ENCODE measurements at regions not wholly inside any gene's neighbourhood (a gene's known extent, or its start where the extent isn't known, plus 50 kb on each side); places are given as distances from the start of the nearest gene placed in this dataset.

DNA sequence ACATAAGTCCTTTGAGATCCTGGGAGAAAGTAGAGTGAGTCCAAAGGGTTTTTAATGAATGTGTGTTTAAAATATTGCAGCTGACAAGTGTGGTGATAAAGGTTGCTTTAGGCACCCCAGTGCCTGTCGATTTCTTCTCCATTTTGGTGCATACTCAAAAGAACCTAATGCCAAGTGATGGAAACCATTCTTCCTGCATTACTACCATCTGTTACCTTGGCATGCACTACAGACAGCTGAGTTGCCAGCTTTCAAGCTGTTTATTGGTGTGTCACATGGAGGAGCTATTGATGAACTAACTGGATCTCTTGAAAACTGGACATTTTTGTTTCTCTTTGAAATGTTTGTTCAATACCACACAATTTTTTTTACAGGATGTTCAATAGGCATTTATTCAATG is 350.0 kb downstream of the AKAIN1 start:
- DNase-seq: no peak

DNA sequence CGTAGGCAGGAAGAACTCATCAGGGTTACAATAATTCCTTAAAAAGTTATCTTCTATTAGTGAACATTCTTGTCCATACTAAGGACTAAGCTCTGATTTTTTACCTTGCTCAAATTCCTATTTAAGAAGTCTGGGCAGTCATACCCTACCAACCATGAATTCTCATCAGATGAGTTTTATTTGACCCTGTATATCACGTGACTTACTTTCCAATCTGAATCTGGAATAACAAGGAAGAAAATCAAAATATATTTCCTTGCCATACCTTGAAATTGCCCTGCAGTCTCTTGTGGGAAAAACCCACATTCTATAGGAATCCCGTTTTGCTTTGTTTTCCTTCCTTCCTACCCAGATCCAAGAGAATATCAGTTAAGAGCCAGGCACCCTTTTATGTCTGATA is 352.7 kb downstream of the AKAIN1 start:
- DNase-seq: no peak

DNA sequence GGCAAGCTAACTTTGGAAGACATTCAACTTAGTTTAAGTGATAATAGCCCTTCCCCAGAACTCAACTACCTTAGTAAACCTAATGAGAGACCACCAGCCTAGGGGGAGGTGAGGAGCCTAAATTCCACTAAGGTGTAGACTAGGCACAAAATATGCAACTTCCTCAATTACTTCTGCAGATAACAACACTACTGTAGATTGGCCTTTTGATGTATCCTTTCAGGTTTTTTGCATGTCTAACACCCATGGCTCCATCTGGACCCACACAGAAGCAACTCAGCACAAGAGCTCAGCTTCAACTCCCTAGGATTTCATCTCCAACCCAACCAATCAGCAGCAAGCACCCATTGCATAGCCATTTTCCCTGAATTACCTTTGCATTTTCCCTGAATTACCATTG is 353.3 kb downstream of the AKAIN1 start:
- no peak for DNase-seq

DNA sequence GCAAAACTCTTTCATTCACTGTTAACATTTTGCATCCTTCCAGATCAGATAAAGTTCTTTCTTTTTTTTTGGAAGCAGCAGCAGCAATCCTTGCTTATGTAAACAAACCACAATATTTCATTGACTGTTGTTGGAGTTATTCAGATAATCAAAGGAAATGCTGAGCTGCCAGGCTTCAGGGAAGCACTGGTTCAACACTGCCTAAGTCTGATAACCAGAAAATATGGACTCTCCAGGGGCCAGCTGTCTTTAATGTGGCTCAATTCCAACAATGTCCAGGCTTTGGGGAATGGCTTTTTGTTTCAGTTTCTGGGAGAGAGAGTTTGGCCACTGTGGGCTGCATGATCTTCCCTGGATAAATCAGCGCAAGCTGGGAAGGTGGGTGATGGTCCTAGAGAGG is 354.3 kb downstream of the AKAIN1 start:
- DNase-seq: no peak

DNA sequence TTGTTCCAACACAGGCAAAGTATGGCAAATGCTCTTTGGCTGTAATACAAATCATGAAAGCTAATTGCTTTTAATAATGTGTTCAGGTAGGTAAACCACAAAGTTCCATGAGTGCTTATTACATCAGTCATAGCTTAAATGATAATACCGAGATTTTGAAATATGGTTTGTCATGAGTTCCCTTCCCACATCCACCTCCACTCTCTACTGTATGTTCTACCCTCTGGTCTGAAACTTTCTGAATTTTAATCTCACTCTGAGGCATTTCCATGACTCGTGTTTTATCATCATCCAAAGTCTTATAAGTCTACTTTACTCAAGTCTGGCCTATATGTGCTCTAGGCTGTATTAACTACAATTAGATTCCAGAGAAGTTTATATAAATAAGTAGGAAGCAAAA is 354.8 kb downstream of the AKAIN1 start:
- no peak for DNase-seq

DNA sequence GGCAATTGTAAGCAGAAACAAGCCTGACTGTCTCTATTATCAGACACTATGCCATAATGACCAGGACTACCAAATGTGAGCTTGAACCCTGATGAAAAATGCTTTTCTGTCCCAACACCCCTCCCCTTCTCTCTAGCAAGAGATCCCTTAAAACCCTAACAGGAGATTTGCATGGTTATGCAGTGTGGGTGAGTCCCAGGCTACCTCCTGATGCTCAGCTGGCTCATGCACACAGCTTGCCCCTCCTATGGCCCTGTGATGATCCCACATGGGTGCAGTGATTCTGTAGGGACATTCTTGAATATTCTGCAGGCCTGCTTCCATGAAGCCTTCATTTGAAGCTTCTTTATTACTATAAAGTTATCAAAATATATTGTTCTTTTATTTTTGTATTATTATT is 357.4 kb downstream of the AKAIN1 start:
- no peak for DNase-seq

DNA sequence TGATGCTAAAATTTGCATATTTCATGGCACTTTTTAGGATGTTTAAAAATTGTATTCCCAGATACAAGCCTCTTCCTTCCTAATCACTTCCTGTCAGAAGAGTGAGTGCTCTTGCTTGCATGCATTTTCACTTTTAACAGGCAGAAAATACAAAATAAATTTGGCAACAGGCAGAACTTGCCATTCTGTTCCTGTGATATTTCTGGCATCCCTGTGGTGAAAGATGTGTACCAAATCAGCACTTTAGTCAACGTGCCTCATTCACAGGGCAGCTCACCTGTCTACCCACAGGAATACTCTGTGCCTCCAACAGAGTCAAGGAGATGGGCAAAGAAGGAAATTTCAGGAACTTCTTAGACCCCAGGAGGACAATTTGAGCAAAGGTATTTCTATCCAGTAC is 360.9 kb downstream of the AKAIN1 start:
- DNase-seq: no peak

DNA sequence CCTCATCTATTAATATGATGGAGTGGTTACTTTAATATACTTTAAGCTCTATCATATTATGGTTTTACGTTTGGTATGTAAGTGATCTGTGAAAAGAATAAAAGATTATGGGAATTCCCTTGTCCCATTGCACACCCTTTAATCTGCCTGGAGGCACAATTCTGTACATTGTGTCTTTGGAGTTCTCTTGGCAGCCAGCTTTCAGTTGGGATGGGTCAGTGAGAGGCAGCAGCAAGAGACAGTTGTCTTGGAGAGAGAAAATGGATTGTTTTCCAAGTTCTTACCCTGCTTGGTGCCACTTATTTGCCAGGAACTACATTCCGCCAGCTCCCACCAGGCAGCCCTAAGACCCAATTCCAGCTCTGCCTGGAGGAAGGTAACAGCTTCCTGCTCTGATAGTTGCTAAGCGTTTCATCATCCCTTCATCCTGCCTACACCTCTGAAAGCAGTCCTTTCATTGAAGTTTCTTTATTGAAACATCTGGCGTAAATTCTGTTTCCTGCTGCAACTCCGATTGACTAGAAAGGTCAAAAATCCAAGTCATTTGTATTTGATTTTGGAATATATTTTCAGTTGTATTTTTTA is 365.2 kb downstream of the AKAIN1 start:
- no peak for DNase-seq

DNA sequence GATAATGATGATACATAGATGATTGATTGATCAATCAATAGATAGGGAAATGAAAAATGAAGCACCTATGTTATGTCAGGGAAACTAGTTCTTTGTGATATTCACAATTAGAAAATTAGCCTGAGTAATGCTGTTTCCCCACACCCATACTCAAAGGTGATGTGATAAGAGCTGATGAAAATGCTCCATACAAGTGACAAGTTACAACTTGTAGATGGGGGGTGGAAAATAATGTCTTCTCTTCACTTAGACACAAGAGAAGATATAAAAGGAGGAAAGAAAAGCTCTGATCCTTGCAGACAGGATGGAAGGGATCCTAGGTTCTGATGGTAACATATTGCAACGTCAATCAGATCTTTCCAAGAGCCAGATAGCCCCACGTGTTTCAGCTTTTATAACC is 365.9 kb downstream of the AKAIN1 start:
- no peak for DNase-seq

DNA sequence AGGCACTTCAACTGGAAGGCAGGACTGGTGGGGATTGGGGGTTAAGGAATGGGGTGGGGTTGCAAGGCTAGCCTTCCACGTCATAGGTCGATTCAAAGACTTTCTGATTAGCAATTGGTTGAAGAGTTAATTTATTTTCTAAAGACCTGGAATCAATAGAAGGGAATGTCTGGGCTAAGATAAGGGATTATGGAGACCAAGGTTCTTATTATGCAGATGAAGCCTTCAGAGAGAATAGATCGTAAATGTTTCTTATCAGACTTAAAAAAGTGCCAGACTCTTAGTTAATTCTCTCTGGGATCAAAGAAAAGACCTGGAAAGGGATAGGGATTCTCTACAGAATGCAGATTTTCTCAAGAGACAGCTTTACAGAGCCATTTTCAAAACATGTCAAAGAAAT is 368.0 kb upstream of the DLGAP1 start:
- no peak for DNase-seq

DNA sequence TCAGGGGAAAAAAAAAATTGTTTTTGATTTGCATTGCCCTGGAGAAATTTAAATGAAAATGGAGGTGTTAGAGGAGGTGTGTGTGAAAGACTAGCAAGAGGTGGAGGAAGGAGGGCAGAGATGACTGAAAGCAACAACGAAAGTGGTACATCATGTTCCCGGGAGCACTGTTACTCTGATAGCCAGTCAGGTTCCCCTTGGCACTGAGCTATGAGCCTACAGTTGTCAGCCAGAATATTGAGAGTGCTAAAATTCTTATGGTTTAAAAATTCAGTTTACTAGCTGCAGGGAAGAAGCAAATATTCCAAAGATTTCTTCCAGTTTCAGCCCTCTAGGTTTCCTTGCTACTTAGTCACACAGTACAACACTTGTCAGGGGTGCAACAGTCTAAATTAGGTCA is 366.7 kb upstream of the DLGAP1 start:
- no peak for DNase-seq

DNA sequence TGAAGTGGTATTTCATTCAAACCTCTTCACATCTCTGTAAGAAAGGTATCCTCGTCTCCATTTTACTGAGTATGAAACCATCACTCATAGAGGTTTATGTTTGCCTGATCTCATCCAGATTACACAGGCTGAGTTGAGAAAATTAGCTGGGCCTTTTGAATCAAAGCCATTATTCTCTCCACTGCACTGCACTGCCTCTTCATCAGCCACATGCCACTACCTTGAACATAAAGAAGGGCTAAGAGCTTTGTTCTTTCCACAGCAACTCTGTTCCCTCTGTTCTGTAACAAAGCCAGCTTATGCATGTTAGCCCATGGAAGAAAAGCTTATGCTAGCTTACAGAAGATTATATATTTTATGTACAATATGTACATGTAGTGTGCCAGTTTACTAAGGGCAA is 362.6 kb upstream of the DLGAP1 start:
- DNase-seq: no peak

DNA sequence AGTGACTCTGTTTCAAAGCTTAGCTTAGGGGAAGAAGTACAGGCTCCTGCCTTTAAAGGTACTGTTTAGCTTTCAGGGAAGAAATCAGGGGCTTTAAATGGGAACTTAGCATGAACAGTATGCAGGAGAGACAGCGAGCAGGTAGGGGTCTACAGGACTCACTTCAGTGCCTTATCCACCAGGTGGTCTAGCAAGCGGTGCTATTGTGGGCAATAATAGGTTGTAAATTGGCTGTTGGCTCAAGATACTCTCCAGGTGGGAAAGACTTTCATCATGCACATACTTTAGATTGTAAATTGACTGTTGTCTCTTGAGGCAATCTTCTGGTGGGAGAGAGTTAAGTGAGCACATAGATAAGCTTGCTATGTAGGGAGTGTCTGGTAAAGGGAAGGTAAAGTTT is 358.6 kb upstream of the DLGAP1 start:
- no peak for DNase-seq

DNA sequence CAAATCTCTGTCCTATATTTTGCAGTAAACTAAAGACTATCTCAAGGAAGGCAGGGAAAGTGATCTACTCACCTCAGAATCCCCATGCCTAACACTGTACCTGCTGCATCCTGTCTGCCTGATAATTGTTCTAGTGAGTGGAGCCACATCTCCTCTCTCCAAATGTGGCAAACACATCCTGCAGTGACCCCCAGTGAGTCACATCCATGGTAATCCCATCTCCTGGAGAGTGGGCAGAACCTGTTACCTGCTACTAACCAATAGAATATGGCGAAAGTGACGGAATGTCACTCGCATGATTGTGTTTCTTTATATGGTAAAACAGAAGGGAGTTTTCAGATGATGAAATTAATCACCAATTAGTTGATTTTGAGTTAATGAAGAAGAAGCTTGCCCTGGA is 353.8 kb upstream of the DLGAP1 start:
- DNase-seq: no peak

DNA sequence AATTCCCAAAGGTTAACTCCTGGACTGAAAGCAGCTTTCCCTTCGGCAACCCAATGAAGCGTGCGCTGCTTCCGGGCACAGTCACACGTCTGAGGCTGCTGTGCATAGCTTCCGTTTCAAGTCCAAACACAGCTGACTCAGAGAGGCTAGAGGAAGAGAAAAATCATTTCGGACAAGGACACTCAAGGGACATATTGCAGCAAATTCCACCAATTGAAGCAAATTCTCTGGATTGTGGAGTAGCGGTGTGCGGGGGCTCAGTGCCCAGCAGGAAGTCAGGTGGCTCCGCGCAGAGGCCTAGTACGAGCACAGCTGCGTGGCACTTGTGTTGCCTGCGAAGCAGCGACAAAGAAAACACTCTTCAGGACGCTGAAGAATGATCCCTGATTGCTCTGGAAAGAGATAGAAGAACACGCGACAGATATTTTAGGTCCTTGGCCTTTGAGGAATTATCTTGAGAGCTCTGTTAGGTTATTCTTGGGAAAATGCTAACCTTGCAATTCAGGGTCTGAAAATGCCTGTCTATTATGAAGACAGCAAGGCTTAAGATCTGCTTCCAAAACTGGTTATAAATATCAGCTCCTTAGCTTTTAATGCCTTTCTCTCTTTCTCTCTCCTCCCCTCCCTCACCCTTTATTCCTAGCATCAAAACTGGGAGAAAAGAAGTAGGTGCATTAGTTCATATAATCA is 352.6 kb upstream of the DLGAP1 start:
- DNase-seq: no peak

DNA sequence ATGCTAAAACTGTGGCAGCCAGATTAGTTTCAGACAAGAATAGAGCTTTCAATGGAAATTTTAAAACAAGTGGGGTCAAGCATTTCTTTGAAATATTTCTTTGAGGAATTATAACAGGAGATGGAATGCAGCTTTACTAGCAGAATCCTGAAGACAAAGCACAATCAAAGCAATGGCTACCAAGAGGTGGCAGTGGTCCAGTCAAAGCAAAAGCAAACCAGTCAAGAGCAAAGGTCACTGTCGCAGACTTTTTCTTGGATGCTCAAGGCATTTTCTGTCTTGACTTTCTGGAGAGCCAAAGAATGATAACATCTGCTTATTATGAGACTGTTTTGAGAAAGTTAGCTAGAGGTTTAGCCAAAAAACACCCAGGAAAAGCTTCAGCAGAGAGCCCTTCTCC is 351.2 kb upstream of the DLGAP1 start:
- DNase-seq: no peak

DNA sequence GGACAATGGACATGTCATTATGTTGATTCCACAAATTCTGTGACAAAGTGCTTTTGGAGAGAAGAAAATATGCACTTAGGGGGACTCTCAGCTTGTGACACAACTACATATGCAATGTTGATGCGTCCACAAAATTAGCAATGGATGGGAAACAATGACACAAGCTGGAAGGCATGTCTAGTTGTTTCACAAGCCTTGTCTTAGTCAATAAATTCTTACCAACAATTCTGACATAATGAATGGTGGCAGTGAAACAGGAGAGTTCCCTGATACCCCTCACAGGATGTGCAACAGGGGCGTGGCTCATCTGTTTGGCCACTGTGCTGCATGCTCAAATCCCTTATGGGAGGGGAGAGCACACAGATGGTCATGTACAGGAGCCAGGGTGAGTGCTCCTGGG is 347.2 kb upstream of the DLGAP1 start:
- no peak for DNase-seq

DNA sequence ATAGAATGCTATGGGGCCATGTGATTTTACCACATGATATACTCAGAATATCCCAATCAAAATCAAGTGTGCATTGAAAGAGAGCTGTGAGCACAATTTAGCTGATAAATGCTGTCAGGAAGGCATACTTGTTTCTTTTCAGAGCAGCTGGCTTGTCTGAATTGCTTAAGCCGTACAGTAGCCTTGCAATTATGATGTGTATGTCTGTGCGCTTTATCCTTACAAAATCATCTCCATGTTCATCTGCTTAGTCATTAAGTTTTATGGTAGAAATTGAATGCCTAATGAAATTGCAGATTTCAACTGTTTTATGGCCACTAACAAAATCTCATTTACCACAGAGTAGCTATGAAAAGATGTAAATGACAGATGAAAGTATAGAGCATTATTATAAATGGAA is 346.0 kb upstream of the DLGAP1 start:
- DNase-seq: no peak

DNA sequence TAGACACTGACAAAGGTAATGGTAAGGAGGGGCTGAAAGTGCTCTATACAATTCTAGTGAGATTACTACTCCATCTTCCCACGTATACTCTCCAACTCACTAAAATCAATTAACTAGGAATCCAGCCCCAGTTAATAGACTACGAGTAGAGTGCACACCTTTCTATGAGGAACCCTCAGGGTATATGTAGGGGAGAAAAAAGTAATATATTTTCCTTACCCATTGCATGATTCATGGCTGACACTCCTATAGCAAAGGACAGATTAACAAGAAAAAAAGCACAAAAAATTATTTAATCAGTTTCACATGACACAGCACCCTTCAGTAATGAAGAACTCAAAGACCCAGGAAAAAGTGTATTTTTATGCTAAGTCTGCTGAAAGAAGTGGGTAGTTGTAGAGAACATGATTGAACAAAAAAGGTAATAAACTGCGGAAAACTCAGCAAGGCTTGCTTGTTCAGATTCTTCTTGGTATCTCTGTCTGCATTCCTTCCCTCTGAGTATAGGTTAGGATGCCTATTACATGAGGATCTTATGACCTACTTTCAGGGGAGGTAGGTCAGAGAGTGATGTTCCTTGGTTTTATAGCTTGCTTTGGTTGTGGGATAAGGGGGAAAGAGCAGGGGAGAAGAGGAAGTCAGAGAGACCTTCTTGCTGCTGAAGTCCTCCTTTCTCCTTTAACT is 342.0 kb upstream of the DLGAP1 start:
- DNase-seq: no peak

DNA sequence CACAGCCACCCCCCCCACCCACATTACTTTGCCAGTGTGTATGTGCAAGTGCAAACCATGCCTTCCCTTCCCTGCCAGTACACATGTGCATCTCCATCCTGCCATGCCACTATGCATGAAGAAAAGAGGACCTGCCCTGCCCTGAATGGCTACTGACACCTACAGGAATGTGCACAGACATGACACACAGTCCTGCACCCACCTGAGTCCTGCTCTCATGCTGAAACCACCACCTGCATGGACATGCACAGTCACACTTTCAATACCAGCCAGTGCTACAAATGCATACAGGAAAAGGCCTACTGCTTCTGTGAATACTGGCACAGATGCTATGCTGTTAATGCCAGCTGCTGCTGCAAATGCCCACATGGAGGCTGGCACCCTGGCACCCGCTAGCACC is 334.4 kb upstream of the DLGAP1 start:
- DNase-seq: no peak

DNA sequence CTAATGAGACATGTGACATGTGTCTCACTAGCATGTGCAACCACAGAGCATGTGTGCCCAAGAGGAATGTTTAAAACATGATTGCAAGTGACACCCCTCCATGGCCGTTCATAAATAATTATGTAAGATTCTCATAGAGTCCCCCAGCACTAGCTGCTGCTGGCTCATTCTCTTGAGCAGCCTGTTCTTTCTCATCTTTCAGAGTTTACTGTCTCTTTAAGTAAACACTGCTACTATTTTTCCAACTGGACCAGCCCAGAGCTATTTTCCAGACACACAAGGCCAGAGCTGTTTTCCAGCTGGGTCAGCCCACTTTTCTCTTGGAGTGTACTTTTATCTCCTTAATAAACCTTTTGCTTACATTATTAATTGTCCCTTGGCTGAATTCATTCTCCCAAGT is 326.8 kb upstream of the DLGAP1 start:
- no peak for DNase-seq

DNA sequence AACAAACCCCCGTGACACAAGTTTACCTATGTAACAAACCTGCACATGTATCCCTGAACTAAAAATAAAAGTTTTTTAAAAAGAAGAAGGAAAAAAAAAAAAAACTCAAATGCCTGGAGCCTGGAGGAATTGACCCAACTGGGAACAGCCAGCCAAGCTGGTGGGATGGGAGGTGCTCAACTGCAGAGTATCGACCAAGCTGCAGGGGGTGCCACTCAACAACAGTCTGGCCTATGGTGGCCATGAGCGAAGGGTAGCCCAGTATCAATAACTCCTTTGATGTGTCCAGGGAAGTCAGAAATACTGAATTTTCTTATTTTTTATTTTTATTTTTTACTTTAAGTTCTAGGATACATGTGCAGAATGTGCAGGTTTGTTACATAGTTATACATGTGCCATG is 310.3 kb upstream of the DLGAP1 start:
- no peak for DNase-seq

DNA sequence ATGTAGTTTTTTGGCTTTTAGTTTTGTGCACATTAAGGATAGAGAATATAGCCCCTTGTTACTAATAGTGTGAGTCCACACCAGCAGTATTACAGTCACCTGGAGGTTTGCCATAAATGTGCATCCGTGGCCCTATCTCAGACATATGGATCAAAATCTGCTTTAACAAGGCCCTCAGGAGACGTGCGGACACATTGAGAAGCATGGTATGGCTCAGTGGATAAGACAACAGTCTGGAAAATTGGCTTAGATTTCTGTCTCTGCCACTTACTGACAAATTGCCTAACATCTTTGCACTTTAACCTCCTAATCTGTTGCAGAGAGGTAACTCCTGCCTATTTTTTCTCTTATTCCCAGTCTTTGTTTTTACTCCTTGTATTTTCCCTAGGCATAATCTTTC is 307.2 kb upstream of the DLGAP1 start:
- no peak for DNase-seq

DNA sequence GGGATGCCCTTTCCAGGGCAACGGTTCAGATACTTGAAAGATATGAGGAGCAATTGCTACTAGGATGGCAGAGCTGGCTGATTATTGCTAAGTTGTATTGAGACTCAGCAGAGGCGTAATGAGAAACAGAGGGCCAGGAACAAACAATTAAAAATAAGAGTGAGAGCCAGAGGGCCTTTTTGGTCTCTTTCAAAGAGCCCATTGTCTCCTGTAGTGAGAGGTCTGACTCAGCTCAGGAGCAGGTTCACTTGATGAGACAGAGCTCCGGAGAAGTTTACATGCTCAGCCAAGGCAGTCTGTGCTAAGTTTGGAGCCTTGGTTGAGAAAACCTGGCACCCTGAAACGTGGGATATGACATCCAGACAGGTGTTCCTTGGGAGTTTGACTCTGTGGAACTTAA is 303.9 kb upstream of the DLGAP1 start:
- DNase-seq: no peak

DNA sequence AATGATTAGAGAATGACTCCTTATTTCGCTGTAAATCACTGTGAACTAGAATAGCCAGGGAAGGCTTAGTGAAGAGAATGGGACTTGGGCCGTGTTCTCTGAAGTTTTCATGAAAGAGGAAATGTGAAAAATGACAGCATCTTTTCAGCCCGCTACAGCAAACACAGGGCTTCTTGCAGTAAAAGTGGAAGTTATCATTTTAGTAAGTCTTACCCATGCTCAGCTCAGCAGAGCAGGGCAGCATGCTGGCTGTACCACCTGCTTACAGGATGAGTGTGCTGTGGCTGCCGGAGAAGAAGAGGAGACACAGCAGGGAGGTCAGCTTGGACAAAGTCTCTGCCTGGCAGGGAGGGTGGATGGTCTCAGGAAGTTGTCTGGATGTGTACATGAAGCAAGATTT is 300.7 kb upstream of the DLGAP1 start:
- DNase-seq: no peak

Measured in hematopoietic multipotent progenitor cell treated with erythropoietin and hydrocortisone succinate and interleukin-3 and kit ligand, for 6 days (in vitro differentiated cells).